H9 (cell line): ENCODE measurements at regions not wholly inside any gene's neighbourhood (a gene's known extent, or its start where the extent isn't known, plus 50 kb on each side); places are given as distances from the start of the nearest gene placed in this dataset.
"Not testable (repeated sequence)": the region's sequence is repeated elsewhere in the genome, so short reads cannot be mapped to it uniquely, and the experiment has no call there.

Experiments
- DNase-seq: peaks from one replicate; pipeline ENCODE4 v3.0.0-alpha.2; 2017
- H2AFZ ChIP-seq: one replicate; pipeline ENCODE4 v1.6.1; 2013; ENCODE audit warnings: mild to moderate bottlenecking, low read length, control low read depth, moderate library complexity
- H2AK5ac ChIP-seq: 2 replicates; pipeline ENCODE4 v1.6.1; 2013; ENCODE audit warnings: low read length, control low read depth, mixed read lengths; ENCODE audit not compliant: insufficient read length
- H2BK120ac ChIP-seq: one replicate; pipeline ENCODE4 v1.6.1; 2013; ENCODE audit warnings: low read depth, mild to moderate bottlenecking, low read length, control low read depth, inconsistent platforms; ENCODE audit not compliant: poor library complexity, severe bottlenecking
- H2BK12ac ChIP-seq: 2 replicates; pipeline ENCODE4 v1.6.1; 2013; ENCODE audit warnings: low read length, control low read depth, mixed read lengths, low read depth; ENCODE audit not compliant: insufficient read length
- H2BK15ac ChIP-seq: 2 replicates; pipeline ENCODE4 v1.6.1; 2013; ENCODE audit warnings: low read depth, low read length, control low read depth
- H2BK20ac ChIP-seq: one replicate; pipeline ENCODE4 v1.6.1; 2013; ENCODE audit warnings: low read depth, mild to moderate bottlenecking, low read length, control low read depth, inconsistent platforms; ENCODE audit not compliant: poor library complexity, severe bottlenecking
- H2BK5ac ChIP-seq: 2 replicates; pipeline ENCODE4 v1.6.1; 2013; ENCODE audit warnings: low read length, control low read depth, mixed read lengths; ENCODE audit not compliant: insufficient read length
- H3K14ac ChIP-seq: 2 replicates; pipeline ENCODE4 v1.6.1; 2013; ENCODE audit warnings: low read length, control low read depth; ENCODE audit not compliant: insufficient read depth
- H3K18ac ChIP-seq: 2 replicates; pipeline ENCODE4 v1.6.1; 2013; ENCODE audit warnings: low read depth, mild to moderate bottlenecking, mixed read lengths, low read length, control low read depth; ENCODE audit not compliant: insufficient read length
- H3K23ac ChIP-seq: 2 replicates; pipeline ENCODE4 v1.6.1; 2013; ENCODE audit warnings: low read length, control low read depth, mixed read lengths, low read depth; ENCODE audit not compliant: insufficient read length
- H3K23me2 ChIP-seq: 2 replicates; pipeline ENCODE4 v1.6.1; 2013; ENCODE audit warnings: low read depth, mild to moderate bottlenecking, mixed read lengths, low read length, control low read depth; ENCODE audit not compliant: insufficient read length, poor library complexity, severe bottlenecking
- H3K27ac ChIP-seq: 2 replicates; pipeline ENCODE4 v1.5.1; 2013; ENCODE audit warnings: low read length, control low read depth, mixed read lengths, low read depth; ENCODE audit not compliant: insufficient read length
- H3K27me3 ChIP-seq: 2 replicates; pipeline ENCODE4 v1.6.1; 2013; ENCODE audit warnings: low read length, control low read depth, inconsistent platforms; ENCODE audit not compliant: insufficient read depth
- H3K4ac ChIP-seq: 2 replicates; pipeline ENCODE4 v1.6.1; 2013; ENCODE audit warnings: low read depth, mild to moderate bottlenecking, control low read depth, inconsistent platforms, low read length, moderate library complexity
- H3K4me1 ChIP-seq: 2 replicates; pipeline ENCODE4 v1.6.1; 2013; ENCODE audit warnings: low read length, control low read depth, inconsistent platforms; ENCODE audit not compliant: insufficient read depth
- H3K4me2 ChIP-seq: 2 replicates; pipeline ENCODE4 v1.6.1; 2013; ENCODE audit warnings: low read length, control low read depth, mixed read lengths; ENCODE audit not compliant: insufficient read length, insufficient read depth
- H3K56ac ChIP-seq: 2 replicates; pipeline ENCODE4 v1.6.1; 2013; ENCODE audit warnings: low read depth, mild to moderate bottlenecking, mixed read lengths, low read length, control low read depth; ENCODE audit not compliant: insufficient read length
- H3K79me1 ChIP-seq: 2 replicates; pipeline ENCODE4 v1.6.1; 2013; ENCODE audit warnings: low read depth, mild to moderate bottlenecking, moderate library complexity, low read length, control low read depth, inconsistent platforms; ENCODE audit not compliant: insufficient read depth, poor library complexity, severe bottlenecking
- H3K79me2 ChIP-seq: 2 replicates; pipeline ENCODE4 v1.6.1; 2013; ENCODE audit warnings: low read length, control low read depth, inconsistent platforms; ENCODE audit not compliant: insufficient read depth
- H3K9ac ChIP-seq: 2 replicates; pipeline ENCODE4 v1.6.1; 2013; ENCODE audit warnings: low read length, control low read depth, mixed read lengths; ENCODE audit not compliant: insufficient read length; ENCODE audit errors: extremely low read depth
- H3K9me3 ChIP-seq: one replicate; pipeline ENCODE4 v1.6.1; 2013; ENCODE audit warnings: low read depth, low read length, inconsistent platforms; ENCODE audit not compliant: control insufficient read depth
- H3T11ph ChIP-seq: one replicate; pipeline ENCODE4 v1.6.1; 2013; ENCODE audit warnings: mild to moderate bottlenecking, low read length, control low read depth, inconsistent platforms
- H4K20me1 ChIP-seq: one replicate; pipeline ENCODE4 v1.6.1; 2013; ENCODE audit not compliant: control insufficient read depth, insufficient read length, insufficient read depth
- H4K5ac ChIP-seq: 2 replicates; pipeline ENCODE4 v1.6.1; 2013; ENCODE audit warnings: low read depth, mild to moderate bottlenecking, mixed read lengths, low read length, control low read depth; ENCODE audit not compliant: insufficient read length
- H4K8ac ChIP-seq: replicated peaks from 2 replicates; pipeline ENCODE4 v1.6.1; 2013; ENCODE audit warnings: low read length, control low read depth, mixed read lengths, low read depth; ENCODE audit not compliant: insufficient read length
- H4K91ac ChIP-seq: 2 replicates; pipeline ENCODE4 v1.6.1; 2013; ENCODE audit warnings: low read depth, mild to moderate bottlenecking, moderate library complexity, mixed read lengths, low read length, control low read depth; ENCODE audit not compliant: insufficient read length
- H3K27ac Mint-ChIP-seq, 3 experiments: 2 replicates in 2 of 3; 3 replicates in 1 of 3; pipeline ENCODE4 v1.8.0; 2020 to 2021; ENCODE audit warnings: mixed read lengths in 3 of 3, mild to moderate bottlenecking in 1 of 3, moderate library complexity in 1 of 3
- H3K27me3 Mint-ChIP-seq: 2 replicates; pipeline ENCODE4 v1.8.0; 2021; ENCODE audit warnings: low read depth, mild to moderate bottlenecking, moderate library complexity, mixed read lengths
- H3K36me3 Mint-ChIP-seq, 3 experiments: 2 replicates in 2 of 3; 3 replicates in 1 of 3; pipeline ENCODE4 v1.8.0; 2020 to 2021; ENCODE audit warnings: low read depth in 3 of 3, mixed read lengths in 3 of 3; ENCODE audit not compliant: insufficient read depth in 1 of 3
- H3K4me1 Mint-ChIP-seq, 2 experiments: 2 replicates each; pipeline ENCODE4 v1.8.0; 2020; ENCODE audit warnings: mixed read lengths in 2 of 2
- H3K4me3 Mint-ChIP-seq, 2 experiments: 2 replicates in 1 of 2; 3 replicates in 1 of 2; pipeline ENCODE4 v1.8.0; 2020 to 2021; ENCODE audit warnings: mild to moderate bottlenecking in 2 of 2, mixed read lengths in 2 of 2, moderate library complexity in 1 of 2
- H3K9me3 Mint-ChIP-seq, 2 experiments: 2 replicates in 1 of 2; 3 replicates in 1 of 2; pipeline ENCODE4 v1.8.0; 2020; ENCODE audit warnings: mild to moderate bottlenecking in 2 of 2, mixed read lengths in 2 of 2, moderate library complexity in 1 of 2
- CTCF ChIP-seq: fragments of 200-600 bp; sonication (generic); conservative IDR thresholded peaks from 3 replicates; pipeline ENCODE4 v1.8.0; 2021; ENCODE audit warnings: antibody characterized with exemption, mild to moderate bottlenecking
- WGBS: extraction: QIAGEN DNeasy Blood & Tissue Kit; methylation state at CpG from one replicate; pipeline ENCODE4 v1.1.7; 2013; ENCODE audit warnings: missing lambda C conversion rate, low lambda C conversion rate, mixed read lengths; ENCODE audit not compliant: insufficient read length; ENCODE audit errors: extremely low coverage; 5-methylcytosine and 5-hydroxymethylcytosine counted together

- H4K8ac ChIP-seq, H3K23ac ChIP-seq, H2AFZ ChIP-seq, H3K4ac ChIP-seq, H3K27ac ChIP-seq, H3K27me3 Mint-ChIP-seq, H3K27ac Mint-ChIP-seq, H3K4me2 ChIP-seq, H2BK20ac ChIP-seq, H3K18ac ChIP-seq, H4K91ac ChIP-seq, H4K20me1 ChIP-seq, H3T11ph ChIP-seq, H3K4me1 Mint-ChIP-seq, H3K23me2 ChIP-seq, H2AK5ac ChIP-seq, H3K4me1 ChIP-seq, H3K9ac ChIP-seq, H2BK120ac ChIP-seq, H2BK15ac ChIP-seq, H3K36me3 Mint-ChIP-seq, H4K5ac ChIP-seq, H3K79me1 ChIP-seq, H3K9me3 Mint-ChIP-seq, DNase-seq, H3K4me3 Mint-ChIP-seq, H3K27me3 ChIP-seq, H3K9me3 ChIP-seq, H2BK5ac ChIP-seq, H3K14ac ChIP-seq, H2BK12ac ChIP-seq, H3K79me2 ChIP-seq, H3K56ac ChIP-seq: not testable (repeated sequence)
- TF ChIP-seq CTCF, result peak; percentile 62
- WGBS, result no CpG with 5 or more reads among the region's 3 CpGs
Measured at GRCh38 chr2:131858197-131858596, 303.6 kb downstream of the ANKRD30BL start.
